ENCODE measurements at regions not wholly inside any gene's neighbourhood (a gene's known extent, or its start where the extent isn't known, plus 50 kb on each side); places are given as distances from the start of the nearest gene placed in this dataset.

GRCh38 chr4:11590132-11590531, 161.4 kb upstream of the HS3ST1 start:
- Histone ChIP-seq H3K36me3 (ENCODE audit: control insufficient read depth in 2 of 2, insufficient read depth in 1 of 2, low read length in 2 of 2) (no peaks in the 10 kb centered on the region), H3K4me1 (ENCODE audit: control insufficient read depth, insufficient read depth, low read length) (no peaks in the 10 kb centered on the region), H3K9me3 (ENCODE audit: control insufficient read depth, insufficient read depth, low read depth, low read length) (no peaks in the 10 kb centered on the region), H3K27ac (ENCODE audit: extremely low read depth, low read depth, low read length) (no peak overlapping the region), H3K4me3 (ENCODE audit: low read depth, low read length) (no peak overlapping the region)
- CTCF ChIA-PET, result interaction anchor here (0.6 kb wide), 1 partner anchor 250 kb away, joined by 4 read pairs; no protein-coding TSS in a partner anchor
- no peak for TF ChIP-seq PRDM2 (tag by site-specific recombination; IDR thresholded peaks at IDR 0.05; ENCODE audit: borderline replicate concordance)
- TF ChIP-seq ZNF324 (tag by site-specific recombination; IDR thresholded peaks at IDR 0.05), result no peak
- TF ChIP-seq ZNF335 (tag by site-specific recombination; conservative IDR thresholded peaks at IDR 0.05), result no peak
- TF ChIP-seq PRDM4 (tag by site-specific recombination; IDR thresholded peaks at IDR 0.05), result no peak
- TF ChIP-seq ZNF223 (tag by site-specific recombination; IDR thresholded peaks at IDR 0.05), result no peak
- no peak for TF ChIP-seq ZSCAN23 (tag by site-specific recombination; IDR thresholded peaks at IDR 0.05)
- no peak for TF ChIP-seq ZBTB20 (tag by site-specific recombination; IDR thresholded peaks at IDR 0.05)
- TF ChIP-seq GLIS1 (tag by site-specific recombination; IDR thresholded peaks at IDR 0.05), result no peak
- TF ChIP-seq ZSCAN5A (tag by site-specific recombination; IDR thresholded peaks at IDR 0.05), result no peak
- no peak for TF ChIP-seq ZNF132 (tag by site-specific recombination; IDR thresholded peaks at IDR 0.05; ENCODE audit: borderline replicate concordance)
- no peak for TF ChIP-seq ZNF24 (tag by site-specific recombination; IDR thresholded peaks at IDR 0.05)
- TF ChIP-seq ZNF768 (tag by site-specific recombination; IDR thresholded peaks at IDR 0.05), result no peak
- no peak for TF ChIP-seq ZNF140 (tag by site-specific recombination; IDR thresholded peaks at IDR 0.05)
- TF ChIP-seq GLI4 (tag by site-specific recombination; IDR thresholded peaks at IDR 0.05), result no peak
- no peak for TF ChIP-seq ZNF341 (tag by site-specific recombination; IDR thresholded peaks at IDR 0.05; ENCODE audit: low read depth)
- TF ChIP-seq MZF1 (tag by site-specific recombination; IDR thresholded peaks at IDR 0.05; ENCODE audit: borderline replicate concordance), result no peak
- no peak for TF ChIP-seq ZNF398 (tag by site-specific recombination; IDR thresholded peaks at IDR 0.05)
- TF ChIP-seq ZNF600 (tag by site-specific recombination; IDR thresholded peaks at IDR 0.05), result no peak
- TF ChIP-seq ZBTB6 (tag by site-specific recombination; IDR thresholded peaks at IDR 0.05), result no peak
- no peak for TF ChIP-seq ZFP37 (tag by site-specific recombination; IDR thresholded peaks at IDR 0.05)
- POLR2A ChIA-PET, result no interaction called here
